Panc1 (cell line): ENCODE measurements at regions not wholly inside any gene's neighbourhood (a gene's known extent, or its start where the extent isn't known, plus 50 kb on each side); places are given as distances from the start of the nearest gene placed in this dataset.

Source experiments
- ATAC-seq: fragments of 200-7000 bp; cut with Tn5 transposase; 2 replicates; pipeline ENCODE4 v1.9.1; 2020; ENCODE audit warnings: mild to moderate bottlenecking, moderate library complexity
- BruUV-seq: library from RNA; stranded (reverse); fragments of 400-500 nt; replicated peaks from 2 replicates; lab custom pipeline; 2021; lab: Mats Ljungman, UMichigan
- CTCF ChIA-PET: fragments of 300-600 bp; sonication (Branson Sonifier 250); formaldehyde crosslinking; loops from one replicate; lab custom pipeline; 2022; ENCODE audit warnings: antibody characterized with exemption; lab: Charles Lee
- POLR2A ChIA-PET: fragments of 300-600 bp; sonication (Branson Sonifier 250); formaldehyde crosslinking; loops from one replicate; lab custom pipeline; 2022; ENCODE audit warnings: antibody characterized with exemption; lab: Charles Lee
- DNase-seq: peaks from one replicate; pipeline ENCODE4 v3.0.0-alpha.2; 2010; ENCODE audit warnings: low read depth, low spot score
- H3K27ac ChIP-seq: 2 replicates; pipeline ENCODE4 v1.5.1; 2011; ENCODE audit warnings: mild to moderate bottlenecking, low read length, inconsistent platforms
- H3K27me3 ChIP-seq: fragments of 200-500 bp; sonication (Bioruptor generic); 2 replicates; pipeline ENCODE4 v1.6.0; 2014; ENCODE audit warnings: low read length, inconsistent platforms; ENCODE audit not compliant: control insufficient read depth, insufficient read depth
- H3K36me3 ChIP-seq: fragments of 200-500 bp; sonication (Bioruptor generic); 2 replicates; pipeline ENCODE4 v1.5.1; 2014; ENCODE audit warnings: inconsistent platforms, mild to moderate bottlenecking, low read length, moderate library complexity; ENCODE audit not compliant: control insufficient read depth, insufficient read depth
- H3K4me1 ChIP-seq: 2 replicates; pipeline ENCODE4 v1.5.1; 2011; ENCODE audit warnings: inconsistent platforms, mild to moderate bottlenecking, low read length, moderate library complexity; ENCODE audit not compliant: control insufficient read depth, insufficient read depth
- H3K4me3 ChIP-seq, 2 experiments: 2 replicates each; pipeline ENCODE4 v1.5.1; 2011 to 2012; ENCODE audit warnings: low read depth in 2 of 2, low read length in 2 of 2, mild to moderate bottlenecking in 2 of 2, inconsistent platforms in 1 of 2, moderate library complexity in 1 of 2
- H3K9me3 ChIP-seq: fragments of 200-500 bp; sonication (Bioruptor generic); 2 replicates; pipeline ENCODE4 v1.5.1; 2014; ENCODE audit warnings: low read depth, mild to moderate bottlenecking, inconsistent platforms, low read length, moderate library complexity; ENCODE audit not compliant: control insufficient read depth, insufficient read depth
- CTCF ChIP-seq: fragments of 450-650 bp; IDR thresholded peaks from 2 replicates; pipeline ENCODE4 v1.5.1; 2017; ENCODE audit warnings: mild to moderate bottlenecking
- POLR2AphosphoS5 ChIP-seq: IDR thresholded peaks from 2 replicates; pipeline ENCODE4 v1.6.1; 2012; ENCODE audit warnings: mild to moderate bottlenecking, low read depth, low read length, moderate library complexity
- REST ChIP-seq, 2 experiments: IDR thresholded peaks; 2 replicates each; pipeline ENCODE4 v1.6.1; 2011 to 2012; ENCODE audit warnings: low read depth in 2 of 2, control low read depth in 1 of 2, low read length in 1 of 2, mild to moderate bottlenecking in 1 of 2, moderate library complexity in 1 of 2; ENCODE audit not compliant: insufficient read depth in 1 of 2
- SIN3A ChIP-seq: IDR thresholded peaks from 2 replicates; pipeline ENCODE4 v1.6.1; 2012; ENCODE audit warnings: low read depth, mild to moderate bottlenecking, low read length, moderate library complexity, borderline replicate concordance; ENCODE audit not compliant: insufficient read depth
- TCF7L2 ChIP-seq: IDR thresholded peaks from 2 replicates; pipeline ENCODE4 v1.6.1; 2011; ENCODE audit warnings: mild to moderate bottlenecking, low read depth, low read length, inconsistent platforms
- in situ Hi-C: cut with HindIII; loops from 2 replicates; pipeline ENCODE4 v1.10.0; 2016; ENCODE audit warnings: low sequenced_read_pairs, low pct_unique_long_range_greater_than_20kb
- intact Hi-C: fragments of 100-400 bp; cut with micrococcal nuclease; formaldehyde crosslinking; loops from one replicate; pipeline ENCODE4 v1.10.0; 2022; ENCODE audit not compliant: unreplicated experiment

- in situ Hi-C loops: no loop called here
- intact Hi-C loops: no loop called here
- Histone ChIP-seq H3K4me3 (no peak overlapping the region), H3K27me3 (no peaks in the 10 kb centered on the region), H3K27ac (no peak overlapping the region), H3K36me3 (no peaks in the 10 kb centered on the region), H3K4me1 (no peaks in the 10 kb centered on the region), H3K9me3 (no peaks in the 10 kb centered on the region)
- DNase-seq (no peak), ATAC-seq (no peak)
- CTCF ChIA-PET: no interaction called here
- POLR2A ChIA-PET: no interaction called here
- TF ChIP-seq TCF7L2 (no peak), CTCF (no peak), REST (IDR thresholded peaks at IDR 0.05; ENCODE audit: insufficient read depth in 1 of 2, low read depth in 2 of 2, low read length in 1 of 2) (no peak)
- BruUV-seq: no TSS peak
Measured at GRCh38 chr4:45701621-45702020, 422.2 kb downstream of the GABRG1 start.

- H3K4me1 ChIP-seq: no peaks in the 10 kb centered on the region
- in situ Hi-C loops: no loop called here
- DNase-seq (no peak), ATAC-seq (no peak)
- H3K9me3 ChIP-seq: no peaks in the 10 kb centered on the region
- no peaks in the 10 kb centered on the region for H3K27me3 ChIP-seq
- intact Hi-C loops: no loop called here
- no peak overlapping the region for H3K27ac ChIP-seq
- POLR2A ChIA-PET: no interaction called here
- CTCF ChIA-PET: no interaction called here
- TF ChIP-seq POLR2AphosphoS5: no peak
- no peak for TF ChIP-seq REST (IDR thresholded peaks at IDR 0.05; ENCODE audit: insufficient read depth in 1 of 2, low read depth in 2 of 2, low read length in 1 of 2)
- TF ChIP-seq TCF7L2: no peak
- no peak for TF ChIP-seq SIN3A
- TF ChIP-seq CTCF: no peak
- H3K36me3 ChIP-seq: no peaks in the 10 kb centered on the region
- H3K4me3 ChIP-seq: no peak overlapping the region
- BruUV-seq: no TSS peak
Measured at GRCh38 chr4:45693746-45694145, 430.1 kb downstream of the GABRG1 start.
